K562 (cell line): ENCODE measurements at regions not wholly inside any gene's neighbourhood (a gene's known extent, or its start where the extent isn't known, plus 50 kb on each side); places are given as distances from the start of the nearest gene placed in this dataset.

Experiments
- ATAC-seq: fragments of 200-7000 bp; cut with Tn5 transposase; 3 replicates; pipeline ENCODE4 v1.9.1; 2020; ENCODE audit warnings: moderate library complexity
- BruUV-seq: library from RNA; stranded (reverse); fragments of 400-500 nt; replicated peaks from 2 replicates; lab custom pipeline; 2021; lab: Mats Ljungman, UMichigan
- CTCF ChIA-PET: fragments of 300-600 bp; formaldehyde crosslinking; extraction: SDS; loops from one replicate; lab custom pipeline; 2021; ENCODE audit warnings: low intra/inter-chr PET ratio; lab: Yijun Ruan, JAX
- POLR2A ChIA-PET: fragments of 300-600, 350-650 bp; sonication (Branson Sonifier 250); formaldehyde crosslinking; extraction: SDS; loops from one replicate; lab custom pipeline; 2021; ENCODE audit warnings: antibody characterized with exemption, inconsistent platforms; lab: Yijun Ruan, JAX
- DNase-seq, 4 experiments: peaks; one replicate each; pipeline versions ENCODE4 v3.0.0 to v3.0.0-alpha.2; 2011 to 2018; ENCODE audit warnings: low spot score in 3 of 4, mixed read lengths in 3 of 4; ENCODE audit errors: extremely low read depth in 1 of 4
- FAIRE-seq: peaks from 2 replicates; lab custom pipeline; 2011; peaks lifted over from hg19 to GRCh38; lab: Jason Lieb, UNC
- H2AFZ ChIP-seq: 2 replicates; pipeline ENCODE4 v1.6.0; 2011; ENCODE audit warnings: low read depth, low read length, control low read depth, inconsistent platforms
- H3K27ac ChIP-seq: fragments of 200-600 bp; 3 replicates; pipeline ENCODE4 v1.8.0; 2011; ENCODE audit warnings: low read depth, mild to moderate bottlenecking, control low read depth, inconsistent platforms, low read length, moderate library complexity, mixed read lengths; ENCODE audit errors: extremely low read depth
- H3K27me3 ChIP-seq, 2 experiments: fragments of 300-600 bp in 1 of 2; 2 replicates in 1 of 2; 3 replicates in 1 of 2; pipeline versions ENCODE4 v1.6.0 to v1.8.0; 2011; ENCODE audit warnings: inconsistent platforms in 2 of 2, low read length in 2 of 2, mild to moderate bottlenecking in 1 of 2, mixed read lengths in 1 of 2, moderate library complexity in 1 of 2; ENCODE audit not compliant: control insufficient read depth in 2 of 2, insufficient read depth in 2 of 2
- H3K36me3 ChIP-seq: fragments of 300-600 bp; 3 replicates; pipeline ENCODE4 v1.8.0; 2011; ENCODE audit warnings: mild to moderate bottlenecking, low read length, inconsistent platforms; ENCODE audit not compliant: control insufficient read depth, insufficient read depth
- H3K4me1 ChIP-seq, 2 experiments: fragments of 200-600 bp in 1 of 2; replicated peaks in 1 of 2; 2 replicates in 1 of 2; 3 replicates in 1 of 2; pipeline versions ENCODE4 v1.5.1 to v1.8.0; 2011; ENCODE audit warnings: inconsistent platforms in 2 of 2, low read length in 2 of 2, mild to moderate bottlenecking in 1 of 2, mixed read lengths in 1 of 2, moderate library complexity in 1 of 2; ENCODE audit not compliant: control insufficient read depth in 2 of 2, insufficient read depth in 2 of 2
- H3K4me2 ChIP-seq: 2 replicates; pipeline ENCODE4 v1.6.1; 2011; ENCODE audit warnings: low read length, control low read depth, inconsistent platforms, mixed read lengths; ENCODE audit not compliant: insufficient read depth
- H3K4me3 ChIP-seq: fragments of 200-600 bp; sonication (generic), shearing (Covaris generic); 2 replicates; pipeline ENCODE4 v1.5.1; 2016; ENCODE audit warnings: control low read depth, inconsistent platforms
- H3K79me2 ChIP-seq: fragments of 200-600 bp; 3 replicates; pipeline ENCODE4 v1.8.0; 2011; ENCODE audit warnings: low read length, inconsistent platforms; ENCODE audit not compliant: control insufficient read depth, insufficient read depth
- H3K9ac ChIP-seq, 2 experiments: 2 replicates each; pipeline versions ENCODE4 v1.6.0 to v1.6.1; 2011; ENCODE audit warnings: low read depth in 2 of 2, low read length in 2 of 2, control low read depth in 1 of 2, inconsistent platforms in 1 of 2, mild to moderate bottlenecking in 1 of 2, mixed read lengths in 1 of 2; ENCODE audit not compliant: insufficient read depth in 1 of 2
- H3K9me1 ChIP-seq: one replicate; pipeline ENCODE4 v1.6.0; 2011; ENCODE audit warnings: inconsistent platforms, mild to moderate bottlenecking, low read length, moderate library complexity; ENCODE audit not compliant: control insufficient read depth, insufficient read depth
- H3K9me3 ChIP-seq: replicated peaks from 2 replicates; pipeline ENCODE4 v1.5.1; 2011; ENCODE audit warnings: low read depth, low read length, inconsistent platforms; ENCODE audit not compliant: control insufficient read depth, insufficient read depth
- H4K20me1 ChIP-seq: replicated peaks from 2 replicates; pipeline ENCODE4 v1.6.1; 2011; ENCODE audit warnings: low read length, inconsistent platforms, mixed read lengths; ENCODE audit not compliant: control insufficient read depth, insufficient read depth
- NUFIP1 ChIP-seq: fragments of 450-650 bp; IDR thresholded peaks from 2 replicates; pipeline ENCODE4 v1.6.1; 2018; ENCODE audit not compliant: partially characterized antibody
- RBM39 ChIP-seq: fragments of 200-400 bp; formaldehyde crosslinking; optimal IDR thresholded peaks from 2 replicates; pipeline ENCODE3; 2018; ENCODE audit warnings: low read depth, low read length
- TAF1 ChIP-seq: IDR thresholded peaks from 2 replicates; pipeline ENCODE4 v1.6.1; 2011; ENCODE audit warnings: mild to moderate bottlenecking, low read length, moderate library complexity; ENCODE audit not compliant: insufficient read depth, control insufficient read depth, severe bottlenecking; ENCODE audit errors: extremely low read depth
- TBP ChIP-seq: optimal IDR thresholded peaks from 2 replicates; pipeline ENCODE3; 2011; ENCODE audit warnings: low read depth, low read length, improper control_type of control experiment
- TEAD1 ChIP-seq, 2 experiments: fragments of 450-650 bp in 1 of 2; sonication (generic) in 1 of 2; formaldehyde crosslinking; IDR thresholded peaks; 2 replicates each; pipeline versions ENCODE4 v1.4.0 to v1.8.0; 2020 to 2022; ENCODE audit warnings: mild to moderate bottlenecking in 2 of 2, missing genetic modification reagents in 1 of 2
- WGBS: fragments of 100-300 bp; shearing (Covaris generic); methylation state at CpG from one replicate; pipeline ENCODE4 v1.1.6; 2016; ENCODE audit warnings: low coverage, mixed read lengths; ENCODE audit not compliant: insufficient coverage; ENCODE audit errors: missing lambda C conversion rate; 5-methylcytosine and 5-hydroxymethylcytosine counted together
- in situ Hi-C: fragments of 300-500 bp; cut with MboI; formaldehyde crosslinking; loops from 4 replicates; pipeline ENCODE4 v1.15.0; 2018; ENCODE audit warnings: inconsistent platforms, mixed read lengths
- intact Hi-C: fragments of 100-400 bp; cut with micrococcal nuclease; formaldehyde crosslinking; loops from 2 replicates; pipeline ENCODE4 v1.14.2; 2022
- TF ChIP-seq, protein P1 (sequence below): fragments of 250-450 bp; sonication (Bioruptor Pico); IDR thresholded peaks from 2 replicates; pipeline ENCODE4 v1.8.0; 2021; ENCODE audit warnings: moderate library complexity, mild to moderate bottlenecking, inconsistent platforms
- TF ChIP-seq, protein P2 (sequence below): fragments of 450-650 bp; IDR thresholded peaks from 2 replicates; pipeline ENCODE4 v1.6.1; 2016; ENCODE audit warnings: low read depth

- TF ChIP-seq, protein P1, sequence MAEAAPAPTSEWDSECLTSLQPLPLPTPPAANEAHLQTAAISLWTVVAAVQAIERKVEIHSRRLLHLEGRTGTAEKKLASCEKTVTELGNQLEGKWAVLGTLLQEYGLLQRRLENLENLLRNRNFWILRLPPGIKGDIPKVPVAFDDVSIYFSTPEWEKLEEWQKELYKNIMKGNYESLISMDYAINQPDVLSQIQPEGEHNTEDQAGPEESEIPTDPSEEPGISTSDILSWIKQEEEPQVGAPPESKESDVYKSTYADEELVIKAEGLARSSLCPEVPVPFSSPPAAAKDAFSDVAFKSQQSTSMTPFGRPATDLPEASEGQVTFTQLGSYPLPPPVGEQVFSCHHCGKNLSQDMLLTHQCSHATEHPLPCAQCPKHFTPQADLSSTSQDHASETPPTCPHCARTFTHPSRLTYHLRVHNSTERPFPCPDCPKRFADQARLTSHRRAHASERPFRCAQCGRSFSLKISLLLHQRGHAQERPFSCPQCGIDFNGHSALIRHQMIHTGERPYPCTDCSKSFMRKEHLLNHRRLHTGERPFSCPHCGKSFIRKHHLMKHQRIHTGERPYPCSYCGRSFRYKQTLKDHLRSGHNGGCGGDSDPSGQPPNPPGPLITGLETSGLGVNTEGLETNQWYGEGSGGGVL: no peak
- TF ChIP-seq, all 486 proteins: peak for 0
These were observed 177.7 kb upstream of the MCHR2 start (continued) for GRCh38 chr6:100171533-100172321.

- FAIRE-seq (no peak), DNase-seq (no peak), ATAC-seq (no peak)
- Histone ChIP-seq H3K9me3 (no peaks in the 10 kb centered on the region), H4K20me1 (no peaks in the 10 kb centered on the region), H3K36me3 (no peaks in the 10 kb centered on the region), H3K4me3 (no peak overlapping the region), H3K27me3 (no peaks in the 10 kb centered on the region), H3K4me1 (no peaks in the 10 kb centered on the region), H3K27ac (no peak overlapping the region), H3K79me2 (no peaks in the 10 kb centered on the region), H2AFZ (no peak overlapping the region), H3K9me1 (no peaks in the 10 kb centered on the region), H3K4me2 (no peak overlapping the region), H3K9ac (no peak overlapping the region)
- ChIA-PET POLR2A (no interaction called here), CTCF (interaction anchor here (0.5 kb wide), 1 partner anchor 256 kb away, joined by 5 read pairs; no protein-coding TSS in a partner anchor)
- intact Hi-C loops (no loop called here), in situ Hi-C loops (no loop called here)
- 2% methylated on average over 3 of the region's 3 CpGs for WGBS
- BruUV-seq: no TSS peak
- no peak for TF ChIP-seq TEAD1 (CRISPR knock-in tag; IDR thresholded peaks at IDR 0.05)
- TF ChIP-seq TBP: no peak
- no peak for TF ChIP-seq NUFIP1
- TF ChIP-seq, protein P2, sequence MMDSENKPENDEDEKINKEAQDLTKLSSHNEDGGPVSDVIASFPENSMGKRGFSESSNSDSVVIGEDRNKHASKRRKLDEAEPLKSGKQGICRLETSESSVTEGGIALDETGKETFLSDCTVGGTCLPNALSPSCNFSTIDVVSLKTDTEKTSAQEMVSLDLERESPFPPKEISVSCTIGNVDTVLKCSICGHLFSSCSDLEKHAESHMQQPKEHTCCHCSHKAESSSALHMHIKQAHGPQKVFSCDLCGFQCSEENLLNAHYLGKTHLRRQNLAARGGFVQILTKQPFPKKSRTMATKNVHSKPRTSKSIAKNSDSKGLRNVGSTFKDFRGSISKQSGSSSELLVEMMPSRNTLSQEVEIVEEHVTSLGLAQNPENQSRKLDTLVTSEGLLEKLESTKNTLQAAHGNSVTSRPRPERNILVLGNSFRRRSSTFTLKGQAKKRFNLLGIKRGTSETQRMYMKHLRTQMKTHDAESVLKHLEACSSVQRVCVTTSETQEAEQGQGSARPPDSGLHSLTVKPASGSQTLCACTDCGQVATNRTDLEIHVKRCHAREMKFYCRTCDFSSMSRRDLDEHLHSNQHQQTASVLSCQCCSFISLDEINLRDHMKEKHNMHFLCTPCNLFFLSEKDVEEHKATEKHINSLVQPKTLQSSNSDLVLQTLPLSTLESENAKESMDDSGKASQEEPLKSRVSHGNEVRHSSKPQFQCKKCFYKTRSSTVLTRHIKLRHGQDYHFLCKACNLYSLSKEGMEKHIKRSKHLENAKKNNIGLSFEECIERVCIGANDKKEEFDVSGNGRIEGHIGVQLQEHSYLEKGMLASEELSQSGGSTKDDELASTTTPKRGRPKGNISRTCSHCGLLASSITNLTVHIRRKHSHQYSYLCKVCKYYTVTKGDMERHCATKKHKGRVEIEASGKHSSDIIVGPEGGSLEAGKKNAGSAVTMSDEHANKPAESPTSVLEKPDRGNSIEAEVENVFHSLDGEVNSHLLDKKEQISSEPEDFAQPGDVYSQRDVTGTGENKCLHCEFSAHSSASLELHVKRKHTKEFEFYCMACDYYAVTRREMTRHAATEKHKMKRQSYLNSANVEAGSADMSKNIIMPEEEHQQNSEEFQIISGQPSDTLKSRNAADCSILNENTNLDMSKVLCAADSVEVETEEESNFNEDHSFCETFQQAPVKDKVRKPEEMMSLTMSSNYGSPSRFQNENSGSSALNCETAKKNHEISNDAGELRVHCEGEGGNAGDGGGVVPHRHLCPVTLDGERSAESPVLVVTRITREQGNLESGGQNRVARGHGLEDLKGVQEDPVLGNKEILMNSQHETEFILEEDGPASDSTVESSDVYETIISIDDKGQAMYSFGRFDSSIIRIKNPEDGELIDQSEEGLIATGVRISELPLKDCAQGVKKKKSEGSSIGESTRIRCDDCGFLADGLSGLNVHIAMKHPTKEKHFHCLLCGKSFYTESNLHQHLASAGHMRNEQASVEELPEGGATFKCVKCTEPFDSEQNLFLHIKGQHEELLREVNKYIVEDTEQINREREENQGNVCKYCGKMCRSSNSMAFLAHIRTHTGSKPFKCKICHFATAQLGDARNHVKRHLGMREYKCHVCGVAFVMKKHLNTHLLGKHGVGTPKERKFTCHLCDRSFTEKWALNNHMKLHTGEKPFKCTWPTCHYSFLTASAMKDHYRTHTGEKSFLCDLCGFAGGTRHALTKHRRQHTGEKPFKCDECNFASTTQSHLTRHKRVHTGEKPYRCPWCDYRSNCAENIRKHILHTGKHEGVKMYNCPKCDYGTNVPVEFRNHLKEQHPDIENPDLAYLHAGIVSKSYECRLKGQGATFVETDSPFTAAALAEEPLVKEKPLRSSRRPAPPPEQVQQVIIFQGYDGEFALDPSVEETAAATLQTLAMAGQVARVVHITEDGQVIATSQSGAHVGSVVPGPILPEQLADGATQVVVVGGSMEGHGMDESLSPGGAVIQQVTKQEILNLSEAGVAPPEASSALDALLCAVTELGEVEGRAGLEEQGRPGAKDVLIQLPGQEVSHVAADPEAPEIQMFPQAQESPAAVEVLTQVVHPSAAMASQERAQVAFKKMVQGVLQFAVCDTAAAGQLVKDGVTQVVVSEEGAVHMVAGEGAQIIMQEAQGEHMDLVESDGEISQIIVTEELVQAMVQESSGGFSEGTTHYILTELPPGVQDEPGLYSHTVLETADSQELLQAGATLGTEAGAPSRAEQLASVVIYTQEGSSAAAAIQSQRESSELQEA: no peak
- TF ChIP-seq TAF1: no peak
- no peak for TF ChIP-seq RBM39
These were observed 174.1 kb upstream of the MCHR2 start for GRCh38 chr6:100168148-100168547.
